LNCaP clone FGC (cell line): ENCODE measurements at regions not wholly inside any gene's neighbourhood (a gene's known extent, or its start where the extent isn't known, plus 50 kb on each side); places are given as distances from the start of the nearest gene placed in this dataset.

Source experiments
- DNase-seq: peaks from one replicate; pipeline ENCODE4 v3.0.0-alpha.2; 2011; ENCODE audit warnings: low read depth
- H3K4me3 ChIP-seq: 2 replicates; pipeline ENCODE4 v1.5.1; 2011; ENCODE audit warnings: mild to moderate bottlenecking, low read depth, low read length, control low read depth
- TF ChIP-seq, protein P1 (sequence below): IDR thresholded peaks from 2 replicates; pipeline ENCODE4 v1.5.1; 2012; ENCODE audit warnings: mild to moderate bottlenecking; ENCODE audit not compliant: control insufficient read depth, insufficient read depth; ENCODE audit errors: extremely low read depth

- TF ChIP-seq, protein P1, sequence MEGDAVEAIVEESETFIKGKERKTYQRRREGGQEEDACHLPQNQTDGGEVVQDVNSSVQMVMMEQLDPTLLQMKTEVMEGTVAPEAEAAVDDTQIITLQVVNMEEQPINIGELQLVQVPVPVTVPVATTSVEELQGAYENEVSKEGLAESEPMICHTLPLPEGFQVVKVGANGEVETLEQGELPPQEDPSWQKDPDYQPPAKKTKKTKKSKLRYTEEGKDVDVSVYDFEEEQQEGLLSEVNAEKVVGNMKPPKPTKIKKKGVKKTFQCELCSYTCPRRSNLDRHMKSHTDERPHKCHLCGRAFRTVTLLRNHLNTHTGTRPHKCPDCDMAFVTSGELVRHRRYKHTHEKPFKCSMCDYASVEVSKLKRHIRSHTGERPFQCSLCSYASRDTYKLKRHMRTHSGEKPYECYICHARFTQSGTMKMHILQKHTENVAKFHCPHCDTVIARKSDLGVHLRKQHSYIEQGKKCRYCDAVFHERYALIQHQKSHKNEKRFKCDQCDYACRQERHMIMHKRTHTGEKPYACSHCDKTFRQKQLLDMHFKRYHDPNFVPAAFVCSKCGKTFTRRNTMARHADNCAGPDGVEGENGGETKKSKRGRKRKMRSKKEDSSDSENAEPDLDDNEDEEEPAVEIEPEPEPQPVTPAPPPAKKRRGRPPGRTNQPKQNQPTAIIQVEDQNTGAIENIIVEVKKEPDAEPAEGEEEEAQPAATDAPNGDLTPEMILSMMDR: no peak
- DNase-seq: no peak
Measured at GRCh38 chr2:819121-819520, 131.5 kb upstream of the SNTG2 start.

DNA sequence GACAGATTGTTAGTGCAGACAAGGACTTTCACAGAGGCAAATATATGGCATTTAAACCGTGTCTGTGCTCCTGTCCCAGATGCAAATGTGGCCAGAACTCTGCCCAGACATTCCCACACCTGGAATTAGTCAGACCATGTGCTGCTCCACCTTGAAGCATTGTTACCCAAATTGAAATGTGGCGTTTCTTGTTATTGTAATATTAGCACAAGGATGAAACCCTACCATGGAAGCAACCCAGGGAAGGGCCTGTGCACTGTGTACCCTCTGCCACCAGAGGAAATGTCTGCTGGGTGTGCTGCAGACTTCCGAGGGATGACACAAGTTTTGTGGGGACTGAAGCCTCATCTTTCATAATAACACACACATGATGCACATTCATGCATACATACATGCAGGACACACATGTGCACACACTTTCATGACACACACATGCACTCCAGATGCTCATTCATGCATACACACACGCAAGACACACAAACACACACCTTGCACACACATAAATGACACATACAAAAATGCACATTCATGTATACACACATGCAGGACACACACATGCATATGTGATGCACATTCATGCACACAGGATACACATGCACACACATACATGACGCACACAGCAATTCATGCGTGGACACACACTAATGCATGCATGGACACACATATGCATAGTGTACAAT, 133.2 kb upstream of the SNTG2 start:
- TF ChIP-seq, protein P1: no peak
- no peak overlapping the region for H3K4me3 ChIP-seq
- no peak for DNase-seq

More at GRCh38 chr2:819121-819520, 131.5 kb upstream of the SNTG2 start:
- no peak overlapping the region for H3K4me3 ChIP-seq

- DNase-seq: no peak
- no peak overlapping the region for H3K4me3 ChIP-seq
- TF ChIP-seq, protein P1: no peak
Measured at GRCh38 chr2:816278-816677, 134.4 kb upstream of the SNTG2 start.

DNA sequence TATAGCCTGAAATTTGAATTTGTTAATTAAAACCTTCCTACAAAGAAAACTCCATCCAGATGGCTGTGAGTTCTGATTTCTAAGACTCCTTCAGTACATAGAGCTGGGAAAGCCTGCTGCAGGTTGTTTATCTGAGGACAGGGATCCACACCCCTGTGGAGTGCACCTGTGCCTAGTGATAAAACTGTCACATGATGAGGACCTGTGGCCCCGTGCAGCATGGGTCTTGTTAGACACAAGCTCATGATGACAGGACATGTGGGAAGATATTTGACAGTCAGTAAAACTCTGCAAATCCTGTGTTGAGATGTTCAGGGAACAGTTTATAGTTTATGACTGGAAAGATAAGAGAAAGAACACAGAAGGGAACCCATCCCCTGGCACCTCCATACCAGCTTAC, 133.2 kb upstream of the TMEM18 start:
- DNase-seq: no peak
- H3K4me3 ChIP-seq: no peak overlapping the region
- TF ChIP-seq, protein P1: no peak

GRCh38 chr2:807300-807699, 130.1 kb upstream of the TMEM18 start:
- no peak for DNase-seq
- no peak overlapping the region for H3K4me3 ChIP-seq
- TF ChIP-seq, protein P1: no peak

DNA sequence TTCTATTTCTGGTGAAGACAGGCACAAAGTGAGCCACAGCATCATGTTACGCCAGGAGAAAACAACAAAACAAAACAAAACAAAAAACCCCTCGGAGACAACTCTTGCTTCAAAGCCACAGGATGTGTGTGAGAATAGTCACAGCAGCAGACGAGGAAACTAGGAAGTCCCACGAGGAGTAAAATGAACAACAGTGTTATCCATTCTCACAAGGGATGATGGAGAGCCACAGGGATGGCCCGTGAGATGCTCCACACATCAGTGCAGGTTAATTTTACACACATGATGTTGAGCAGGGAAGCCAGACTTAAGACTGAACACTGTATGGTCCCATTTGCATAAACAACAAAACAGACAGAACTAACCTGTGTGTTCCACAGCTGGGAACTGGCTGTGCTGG, 128.5 kb upstream of the TMEM18 start:
- TF ChIP-seq, protein P1: no peak
- H3K4me3 ChIP-seq: no peak overlapping the region
- no peak for DNase-seq

DNA sequence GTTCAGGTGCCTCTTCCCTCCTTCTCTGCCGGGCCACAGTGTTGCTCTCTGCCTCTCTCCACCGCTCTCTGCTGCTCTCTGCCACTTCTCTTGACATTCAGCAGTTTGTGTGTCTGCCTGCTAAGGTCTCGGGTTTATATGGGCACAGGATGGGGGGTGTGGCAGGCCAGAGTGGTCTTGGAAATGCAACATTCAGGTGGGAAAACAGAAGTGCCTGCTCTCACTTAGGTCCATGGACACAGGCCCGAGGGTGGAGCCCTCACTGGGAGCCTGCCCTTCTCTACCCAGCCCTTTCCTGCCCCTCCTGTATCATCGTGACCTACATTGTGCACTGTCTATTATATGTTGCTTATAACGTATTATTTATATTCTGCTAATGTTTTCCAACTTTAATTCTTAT, 120.8 kb upstream of the TMEM18 start:
- DNase-seq: no peak
- no peak overlapping the region for H3K4me3 ChIP-seq
- TF ChIP-seq, protein P1: no peak
